GM19395 (cell line): ENCODE measurements at regions not wholly inside any gene's neighbourhood (a gene's known extent, or its start where the extent isn't known, plus 50 kb on each side); places are given as distances from the start of the nearest gene placed in this dataset.

Experiments used
- ATAC-seq: cut with Tn5 transposase; IDR thresholded peaks from one replicate; pipeline ENCODE4 v1.9.1; 2021; ENCODE audit warnings: mild to moderate bottlenecking, moderate library complexity; ENCODE audit not compliant: unreplicated experiment

- no peak for ATAC-seq
Observed at GRCh38 chrX:110430293-110431076, 71.8 kb downstream of the RTL9 start.

DNA sequence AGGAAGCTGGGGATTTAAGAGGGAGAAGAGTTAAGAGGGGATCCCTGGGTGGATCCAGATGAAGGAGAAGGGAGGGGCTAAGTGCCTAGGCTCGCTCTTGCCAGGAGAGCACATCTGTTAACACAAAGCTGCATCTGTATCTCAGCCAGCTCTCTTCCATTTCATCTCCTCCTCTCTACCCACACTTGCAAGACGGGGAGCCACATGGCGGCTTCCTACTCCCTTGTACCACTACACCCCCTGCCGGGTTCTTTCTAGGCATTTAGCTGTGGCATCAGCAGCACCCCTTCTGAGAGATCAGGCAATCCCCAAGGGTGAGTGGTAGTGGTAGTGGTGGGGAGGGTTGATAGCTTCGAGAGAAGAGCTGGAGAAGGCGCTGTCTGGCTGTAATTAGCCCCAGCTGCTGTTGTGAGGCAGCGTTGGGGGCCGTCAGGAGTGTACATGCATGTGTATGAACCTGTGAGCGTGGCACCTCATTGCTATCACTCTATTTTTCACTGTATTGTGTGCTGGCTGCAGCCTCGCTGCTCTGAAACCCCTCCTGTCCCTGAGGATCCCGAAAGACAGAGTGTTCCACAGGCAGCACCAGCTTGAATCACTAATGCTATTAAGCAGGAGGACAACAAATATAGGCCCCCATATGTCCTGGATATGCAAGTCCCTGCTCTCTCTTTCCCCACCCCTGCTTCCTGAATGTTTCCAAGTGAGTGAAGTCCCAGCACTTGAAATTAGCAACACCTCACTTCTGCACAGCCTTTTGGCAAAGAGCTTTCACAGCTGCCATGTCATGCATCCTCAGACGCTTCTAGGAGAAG lies 73.7 kb downstream of the RTL9 start:
- ATAC-seq: no peak

- no peak for ATAC-seq
Observed at GRCh38 chrX:110432906-110433215, 74.2 kb downstream of the RTL9 start.

GRCh38 chrX:110435196-110435595 lies 76.5 kb downstream of the RTL9 start:
- no peak for ATAC-seq

DNA sequence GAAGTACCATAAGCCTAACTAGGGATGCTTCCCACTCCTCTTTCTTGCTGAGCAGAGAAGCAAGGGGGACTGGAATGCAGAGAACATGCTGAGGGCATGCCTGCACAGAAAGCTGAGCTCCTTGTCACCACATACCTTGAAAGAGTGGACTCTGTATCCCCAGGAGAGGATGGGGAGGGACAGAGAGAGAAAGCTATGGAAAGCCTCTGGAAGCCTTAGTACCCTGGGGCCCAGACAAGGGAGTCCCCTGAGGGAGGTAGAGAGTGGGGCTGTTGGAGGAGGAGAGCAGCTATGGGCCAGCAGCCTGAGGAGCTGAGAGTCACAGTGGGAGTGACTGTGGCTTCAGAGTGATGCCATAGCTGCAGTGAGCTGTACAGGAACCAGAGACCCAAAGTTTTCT lies 77.9 kb downstream of the RTL9 start:
- no peak for ATAC-seq

DNA sequence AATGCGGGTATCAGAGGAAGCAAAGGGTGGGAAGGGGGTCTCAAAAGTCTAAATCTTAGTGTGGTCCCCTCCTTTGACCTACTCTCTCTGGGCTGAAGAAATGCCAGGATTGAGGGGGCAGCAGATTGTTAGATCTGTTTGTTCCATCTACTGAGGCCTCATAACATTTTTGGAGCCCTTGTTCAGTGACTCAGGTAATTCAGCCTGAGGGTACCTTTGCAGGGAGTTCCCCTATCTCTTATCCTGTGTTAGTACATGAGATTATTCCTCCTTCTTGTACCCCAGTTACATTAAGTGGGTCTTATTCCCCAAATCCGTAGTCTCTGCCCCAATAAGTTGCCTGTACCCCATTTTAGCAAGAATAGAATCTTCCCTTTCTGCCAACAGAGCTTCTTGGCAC lies 79.0 kb downstream of the RTL9 start:
- ATAC-seq: no peak

- ATAC-seq: no peak
Observed at GRCh38 chrX:110440016-110440805, 81.6 kb downstream of the RTL9 start.

DNA sequence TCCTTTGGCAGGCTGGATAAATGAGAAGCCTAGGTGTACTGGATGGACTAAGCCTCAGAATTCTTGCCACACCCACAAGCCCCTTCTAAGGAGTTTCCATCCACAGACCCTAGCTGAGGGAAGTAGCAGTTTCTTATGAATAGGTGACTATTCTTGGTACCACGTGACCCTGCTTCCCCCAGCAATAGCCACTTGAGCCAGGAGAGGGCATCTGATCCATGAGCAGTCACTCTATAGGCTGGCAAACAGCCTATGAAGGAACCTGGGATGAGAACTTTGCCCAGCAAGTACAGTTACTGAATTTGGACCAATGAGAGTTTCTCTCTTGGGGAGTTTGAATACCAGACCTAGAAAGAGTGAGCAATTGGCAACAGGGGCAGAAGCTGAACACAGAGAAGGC lies 84.0 kb downstream of the RTL9 start:
- ATAC-seq: peak; percentile 81

GRCh38 chrX:110444996-110445395 lies 86.3 kb downstream of the RTL9 start:
- ATAC-seq: no peak

DNA sequence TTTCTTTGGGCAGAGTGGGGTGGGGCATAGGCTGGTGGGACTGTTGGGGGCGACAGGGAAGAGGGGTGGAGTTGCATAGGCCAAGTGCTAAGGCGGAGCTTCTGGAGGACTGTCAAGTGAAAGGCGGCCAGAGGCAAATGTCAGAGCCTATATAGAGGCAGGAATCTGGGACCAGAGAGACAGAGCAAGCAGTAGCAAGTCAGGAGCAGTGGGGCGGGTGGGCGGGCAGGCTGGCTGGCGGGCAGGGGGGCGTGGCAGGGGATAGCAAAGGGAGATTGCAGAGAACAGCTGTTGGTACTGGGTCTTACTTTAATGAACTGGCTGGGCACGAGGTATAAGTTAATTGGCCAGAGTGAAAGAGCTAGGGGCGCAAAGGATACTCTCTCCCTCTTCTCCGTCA lies 89.8 kb downstream of the RTL9 start:
- ATAC-seq: no peak

DNA sequence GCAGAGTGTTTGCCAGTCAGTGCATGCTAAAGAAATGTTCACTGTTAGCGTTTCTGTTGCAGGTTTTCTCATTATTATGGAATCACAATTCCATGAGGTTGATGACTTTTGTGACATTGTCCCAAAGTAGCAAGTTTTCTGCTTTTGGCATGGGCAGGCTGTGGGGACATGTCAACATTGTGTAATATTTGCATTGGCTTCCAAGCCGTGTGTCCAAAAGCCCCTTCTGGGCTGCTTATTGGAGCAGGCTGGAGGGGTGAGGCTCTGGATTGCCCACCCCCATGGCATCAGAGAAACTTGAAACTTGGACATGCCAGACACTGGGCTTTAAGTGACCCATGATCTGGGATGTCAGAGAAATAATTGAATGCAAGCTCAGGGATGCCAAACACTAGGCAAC lies 90.7 kb downstream of the RTL9 start:
- ATAC-seq: no peak

GRCh38 chrX:110450050-110450449 lies 91.4 kb downstream of the RTL9 start:
- ATAC-seq: peak; percentile 95

GRCh38 chrX:110454336-110454735 lies 95.7 kb downstream of the RTL9 start:
- ATAC-seq: no peak

DNA sequence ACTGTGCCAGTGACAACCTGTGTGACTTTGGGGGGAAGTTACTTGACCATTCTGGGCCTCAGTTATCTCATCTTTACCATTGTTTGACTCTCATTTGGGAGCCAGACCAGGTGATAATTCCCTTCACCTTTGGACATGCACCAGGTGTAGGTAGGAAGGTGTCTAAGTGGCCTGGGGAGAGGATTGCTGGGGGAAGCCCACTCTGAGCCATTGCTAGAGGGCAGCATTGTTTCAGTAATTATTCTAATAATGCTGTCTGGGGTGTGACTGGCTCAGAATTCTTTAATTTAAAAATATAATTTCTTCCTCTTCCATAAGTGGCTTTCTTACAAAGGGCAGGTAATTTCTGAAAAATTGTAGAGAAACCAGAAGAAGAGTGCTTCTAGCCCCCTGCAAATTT lies 104.3 kb downstream of the RTL9 start:
- ATAC-seq: no peak

DNA sequence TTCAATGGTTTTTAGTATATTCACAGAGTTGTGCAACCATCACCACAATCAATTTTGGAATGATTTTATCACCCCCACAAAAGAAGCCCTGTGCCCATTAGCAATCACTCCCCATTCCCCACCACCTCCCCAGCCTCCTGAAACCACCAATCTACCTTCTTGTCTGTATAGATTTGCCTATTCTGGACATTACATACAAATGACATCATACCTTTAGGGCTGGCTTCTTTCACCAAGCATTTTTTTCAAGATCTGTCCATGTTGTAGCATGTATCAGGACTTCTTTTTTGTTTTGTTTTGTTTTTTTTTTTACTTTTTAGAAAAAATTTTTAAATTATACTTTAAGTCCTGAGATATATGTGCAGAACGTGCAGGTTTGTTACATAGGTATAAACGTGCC lies 108.1 kb downstream of the RTL9 start:
- no peak for ATAC-seq

GRCh38 chrX:110472265-110472664 lies 113.6 kb downstream of the RTL9 start:
- no peak for ATAC-seq

DNA sequence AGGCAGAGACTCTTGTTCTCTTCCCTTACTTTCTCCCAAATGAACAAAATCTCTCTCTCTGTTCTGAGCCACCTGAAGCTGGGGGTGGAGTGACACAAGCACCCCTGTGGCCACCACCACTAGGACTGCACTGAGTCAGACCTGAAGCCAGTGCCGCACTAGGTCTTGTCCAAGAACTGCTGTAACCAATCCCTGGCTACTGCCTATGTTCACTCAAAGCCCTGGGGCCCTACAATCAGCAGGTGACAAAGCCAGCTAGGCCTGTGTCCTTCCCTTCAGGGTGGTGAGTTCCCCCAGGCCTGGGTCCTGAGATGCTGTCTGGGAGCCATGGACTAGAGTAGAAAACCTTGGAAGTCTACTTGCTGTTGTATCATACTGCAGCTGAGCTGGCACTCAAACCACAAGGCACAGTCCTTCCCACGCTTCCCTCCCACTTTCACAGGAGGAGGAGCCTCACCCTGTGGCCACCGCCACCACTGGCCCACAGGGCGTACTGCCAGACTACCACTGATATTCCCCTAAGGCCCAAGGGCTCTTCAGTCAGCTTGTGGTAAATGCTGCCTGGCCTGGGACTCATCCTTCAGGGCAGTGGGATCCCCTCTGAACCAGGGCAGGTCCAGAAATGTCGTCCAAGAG lies 119.1 kb downstream of the RTL9 start:
- no peak for ATAC-seq

DNA sequence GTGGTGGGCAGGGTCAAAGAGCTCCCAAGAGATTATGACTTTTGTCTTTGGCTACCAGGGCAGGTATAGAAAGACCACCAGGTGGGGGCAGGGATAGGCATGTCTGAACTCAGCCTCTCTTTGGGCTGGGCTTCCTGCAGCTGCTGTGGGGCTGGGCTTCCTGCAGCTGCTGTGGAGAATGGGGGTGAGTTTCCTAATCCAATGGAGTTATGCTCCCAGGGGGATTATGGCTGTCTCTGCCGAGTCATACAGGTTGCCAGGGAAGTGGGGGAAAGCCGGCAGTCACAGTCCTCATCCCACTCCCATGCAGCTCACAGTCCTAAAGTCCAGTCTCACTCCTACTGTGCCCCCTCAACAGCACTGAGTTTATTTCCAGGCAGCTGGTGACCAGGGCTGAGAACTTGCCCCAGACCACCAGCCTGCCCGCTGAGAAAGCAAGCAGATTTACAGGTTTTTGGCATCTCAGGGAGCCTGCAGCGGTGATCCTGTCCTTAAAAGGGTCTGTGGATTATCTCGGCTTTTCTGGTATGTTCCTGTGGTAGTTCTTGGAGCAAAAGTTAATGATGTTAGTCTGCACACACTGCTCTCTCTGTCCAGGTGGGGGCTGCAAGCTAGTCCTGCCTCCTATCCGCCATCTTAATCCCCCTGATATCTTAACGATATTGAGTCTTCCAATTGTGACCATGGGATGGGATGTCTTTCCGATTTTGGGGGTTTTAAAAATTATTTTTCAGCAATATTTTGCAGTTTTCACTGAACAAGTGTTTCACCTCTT lies 133.4 kb downstream of the RTL9 start:
- no peak for ATAC-seq

DNA sequence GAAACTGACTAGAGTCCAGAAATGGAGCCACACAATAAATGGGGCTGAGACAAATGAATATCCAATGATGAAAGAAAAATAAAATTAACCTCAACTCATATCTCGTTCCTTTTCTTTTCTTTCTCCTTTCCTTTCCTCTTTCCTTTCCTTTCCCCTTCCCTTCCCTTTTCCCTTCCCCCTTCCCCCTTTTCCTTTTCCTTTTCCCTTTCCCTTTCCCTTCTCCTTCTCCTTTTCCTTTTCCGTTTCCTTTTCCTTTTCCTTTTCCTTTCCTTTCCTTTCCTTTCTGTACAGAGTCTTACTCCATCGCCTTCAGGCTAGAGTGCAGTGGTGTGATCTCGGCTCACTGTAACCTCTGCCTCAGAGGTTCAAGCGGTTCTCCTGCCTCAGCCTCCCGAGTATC lies 146.3 kb downstream of the RTL9 start:
- no peak for ATAC-seq

GRCh38 chrX:110509755-110510532 lies 151.3 kb downstream of the RTL9 start:
- ATAC-seq: no peak
